H9 (cell line): ENCODE measurements at regions not wholly inside any gene's neighbourhood (a gene's known extent, or its start where the extent isn't known, plus 50 kb on each side); places are given as distances from the start of the nearest gene placed in this dataset.

ENCODE experiments used
- DNase-seq: peaks from one replicate; pipeline ENCODE4 v3.0.0-alpha.2; 2017
- H2AFZ ChIP-seq: one replicate; pipeline ENCODE4 v1.6.1; 2013; ENCODE audit warnings: mild to moderate bottlenecking, low read length, control low read depth, moderate library complexity
- H2AK5ac ChIP-seq: 2 replicates; pipeline ENCODE4 v1.6.1; 2013; ENCODE audit warnings: low read length, control low read depth, mixed read lengths; ENCODE audit not compliant: insufficient read length
- H2BK120ac ChIP-seq: one replicate; pipeline ENCODE4 v1.6.1; 2013; ENCODE audit warnings: low read depth, mild to moderate bottlenecking, low read length, control low read depth, inconsistent platforms; ENCODE audit not compliant: poor library complexity, severe bottlenecking
- H2BK12ac ChIP-seq: 2 replicates; pipeline ENCODE4 v1.6.1; 2013; ENCODE audit warnings: low read length, control low read depth, mixed read lengths, low read depth; ENCODE audit not compliant: insufficient read length
- H2BK15ac ChIP-seq: 2 replicates; pipeline ENCODE4 v1.6.1; 2013; ENCODE audit warnings: low read depth, low read length, control low read depth
- H2BK20ac ChIP-seq: one replicate; pipeline ENCODE4 v1.6.1; 2013; ENCODE audit warnings: low read depth, mild to moderate bottlenecking, low read length, control low read depth, inconsistent platforms; ENCODE audit not compliant: poor library complexity, severe bottlenecking
- H2BK5ac ChIP-seq: 2 replicates; pipeline ENCODE4 v1.6.1; 2013; ENCODE audit warnings: low read length, control low read depth, mixed read lengths; ENCODE audit not compliant: insufficient read length
- H3K14ac ChIP-seq: 2 replicates; pipeline ENCODE4 v1.6.1; 2013; ENCODE audit warnings: low read length, control low read depth; ENCODE audit not compliant: insufficient read depth
- H3K18ac ChIP-seq: 2 replicates; pipeline ENCODE4 v1.6.1; 2013; ENCODE audit warnings: low read depth, mild to moderate bottlenecking, mixed read lengths, low read length, control low read depth; ENCODE audit not compliant: insufficient read length
- H3K23ac ChIP-seq: 2 replicates; pipeline ENCODE4 v1.6.1; 2013; ENCODE audit warnings: low read length, control low read depth, mixed read lengths, low read depth; ENCODE audit not compliant: insufficient read length
- H3K23me2 ChIP-seq: 2 replicates; pipeline ENCODE4 v1.6.1; 2013; ENCODE audit warnings: low read depth, mild to moderate bottlenecking, mixed read lengths, low read length, control low read depth; ENCODE audit not compliant: insufficient read length, poor library complexity, severe bottlenecking
- H3K27ac ChIP-seq: 2 replicates; pipeline ENCODE4 v1.5.1; 2013; ENCODE audit warnings: low read length, control low read depth, mixed read lengths, low read depth; ENCODE audit not compliant: insufficient read length
- H3K27me3 ChIP-seq: 2 replicates; pipeline ENCODE4 v1.6.1; 2013; ENCODE audit warnings: low read length, control low read depth, inconsistent platforms; ENCODE audit not compliant: insufficient read depth
- H3K4ac ChIP-seq: 2 replicates; pipeline ENCODE4 v1.6.1; 2013; ENCODE audit warnings: low read depth, mild to moderate bottlenecking, control low read depth, inconsistent platforms, low read length, moderate library complexity
- H3K4me1 ChIP-seq: 2 replicates; pipeline ENCODE4 v1.6.1; 2013; ENCODE audit warnings: low read length, control low read depth, inconsistent platforms; ENCODE audit not compliant: insufficient read depth
- H3K4me2 ChIP-seq: 2 replicates; pipeline ENCODE4 v1.6.1; 2013; ENCODE audit warnings: low read length, control low read depth, mixed read lengths; ENCODE audit not compliant: insufficient read length, insufficient read depth
- H3K56ac ChIP-seq: 2 replicates; pipeline ENCODE4 v1.6.1; 2013; ENCODE audit warnings: low read depth, mild to moderate bottlenecking, mixed read lengths, low read length, control low read depth; ENCODE audit not compliant: insufficient read length
- H3K79me1 ChIP-seq: 2 replicates; pipeline ENCODE4 v1.6.1; 2013; ENCODE audit warnings: low read depth, mild to moderate bottlenecking, moderate library complexity, low read length, control low read depth, inconsistent platforms; ENCODE audit not compliant: insufficient read depth, poor library complexity, severe bottlenecking
- H3K79me2 ChIP-seq: 2 replicates; pipeline ENCODE4 v1.6.1; 2013; ENCODE audit warnings: low read length, control low read depth, inconsistent platforms; ENCODE audit not compliant: insufficient read depth
- H3K9ac ChIP-seq: 2 replicates; pipeline ENCODE4 v1.6.1; 2013; ENCODE audit warnings: low read length, control low read depth, mixed read lengths; ENCODE audit not compliant: insufficient read length; ENCODE audit errors: extremely low read depth
- H3K9me3 ChIP-seq: one replicate; pipeline ENCODE4 v1.6.1; 2013; ENCODE audit warnings: low read depth, low read length, inconsistent platforms; ENCODE audit not compliant: control insufficient read depth
- H3T11ph ChIP-seq: one replicate; pipeline ENCODE4 v1.6.1; 2013; ENCODE audit warnings: mild to moderate bottlenecking, low read length, control low read depth, inconsistent platforms
- H4K20me1 ChIP-seq: one replicate; pipeline ENCODE4 v1.6.1; 2013; ENCODE audit not compliant: control insufficient read depth, insufficient read length, insufficient read depth
- H4K5ac ChIP-seq: 2 replicates; pipeline ENCODE4 v1.6.1; 2013; ENCODE audit warnings: low read depth, mild to moderate bottlenecking, mixed read lengths, low read length, control low read depth; ENCODE audit not compliant: insufficient read length
- H4K8ac ChIP-seq: replicated peaks from 2 replicates; pipeline ENCODE4 v1.6.1; 2013; ENCODE audit warnings: low read length, control low read depth, mixed read lengths, low read depth; ENCODE audit not compliant: insufficient read length
- H4K91ac ChIP-seq: 2 replicates; pipeline ENCODE4 v1.6.1; 2013; ENCODE audit warnings: low read depth, mild to moderate bottlenecking, moderate library complexity, mixed read lengths, low read length, control low read depth; ENCODE audit not compliant: insufficient read length
- H3K27ac Mint-ChIP-seq, 3 experiments: 2 replicates in 2 of 3; 3 replicates in 1 of 3; pipeline ENCODE4 v1.8.0; 2020 to 2021; ENCODE audit warnings: mixed read lengths in 3 of 3, mild to moderate bottlenecking in 1 of 3, moderate library complexity in 1 of 3
- H3K27me3 Mint-ChIP-seq: 2 replicates; pipeline ENCODE4 v1.8.0; 2021; ENCODE audit warnings: low read depth, mild to moderate bottlenecking, moderate library complexity, mixed read lengths
- H3K36me3 Mint-ChIP-seq, 3 experiments: 2 replicates in 2 of 3; 3 replicates in 1 of 3; pipeline ENCODE4 v1.8.0; 2020 to 2021; ENCODE audit warnings: low read depth in 3 of 3, mixed read lengths in 3 of 3; ENCODE audit not compliant: insufficient read depth in 1 of 3
- H3K4me1 Mint-ChIP-seq, 2 experiments: 2 replicates each; pipeline ENCODE4 v1.8.0; 2020; ENCODE audit warnings: mixed read lengths in 2 of 2
- H3K4me3 Mint-ChIP-seq, 2 experiments: 2 replicates in 1 of 2; 3 replicates in 1 of 2; pipeline ENCODE4 v1.8.0; 2020 to 2021; ENCODE audit warnings: mild to moderate bottlenecking in 2 of 2, mixed read lengths in 2 of 2, moderate library complexity in 1 of 2
- H3K9me3 Mint-ChIP-seq, 2 experiments: 2 replicates in 1 of 2; 3 replicates in 1 of 2; pipeline ENCODE4 v1.8.0; 2020; ENCODE audit warnings: mild to moderate bottlenecking in 2 of 2, mixed read lengths in 2 of 2, moderate library complexity in 1 of 2
- WGBS: extraction: QIAGEN DNeasy Blood & Tissue Kit; methylation state at CpG from one replicate; pipeline ENCODE4 v1.1.7; 2013; ENCODE audit warnings: missing lambda C conversion rate, low lambda C conversion rate, mixed read lengths; ENCODE audit not compliant: insufficient read length; ENCODE audit errors: extremely low coverage; 5-methylcytosine and 5-hydroxymethylcytosine counted together
- TF ChIP-seq, protein P1 (sequence below): fragments of 200-600 bp; sonication (generic); conservative IDR thresholded peaks from 3 replicates; pipeline ENCODE4 v1.8.0; 2021; ENCODE audit warnings: antibody characterized with exemption, mild to moderate bottlenecking

DNA sequence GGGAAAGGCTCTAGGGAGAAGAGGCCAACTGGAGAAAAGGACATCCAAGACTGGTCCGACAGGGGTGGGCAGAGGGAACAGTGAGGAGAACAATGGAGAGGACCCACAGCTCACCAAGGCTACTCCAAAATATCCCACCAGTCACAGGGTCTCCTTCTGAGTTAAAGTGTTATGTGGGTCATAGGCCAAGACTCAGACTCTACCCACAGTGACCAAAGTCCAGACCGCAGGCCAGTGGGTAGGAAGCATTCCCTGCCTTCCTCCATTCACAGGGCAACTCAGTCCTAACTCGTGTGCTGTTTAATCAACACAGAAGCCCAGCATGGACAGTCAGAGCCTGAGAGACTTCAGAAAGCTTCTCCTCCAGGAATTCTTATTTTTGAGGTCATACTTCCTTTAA lies 260.6 kb downstream of the SMAD2 start:
- Histone ChIP-seq H4K20me1 (no peaks in the 10 kb centered on the region), H4K8ac (no peak overlapping the region), H3K79me1 (no peaks in the 10 kb centered on the region), H2AK5ac (no peak overlapping the region), H3K23ac (no peak overlapping the region), H3K4ac (no peak overlapping the region), H3K9me3 (no peaks in the 10 kb centered on the region), H2AFZ (no peak overlapping the region), H3K56ac (no peak overlapping the region), H3K14ac (no peak overlapping the region), H3K23me2 (no peaks in the 10 kb centered on the region), H3K27ac (no peak overlapping the region), H3K18ac (no peak overlapping the region), H2BK120ac (no peak overlapping the region), H4K5ac (no peak overlapping the region), H3K4me2 (no peak overlapping the region), H4K91ac (no peak overlapping the region), H2BK15ac (no peak overlapping the region), H2BK12ac (no peak overlapping the region), H3T11ph (no peak overlapping the region), H2BK20ac (no peak overlapping the region), H3K79me2 (no peaks in the 10 kb centered on the region), H2BK5ac (no peak overlapping the region), H3K9ac (no peak overlapping the region), H3K27me3 (no peaks in the 10 kb centered on the region), H3K4me1 (no peaks in the 10 kb centered on the region)
- Mint-ChIP-seq H3K27me3 (peaks cover 9% of the 10 kb centered on the region), H3K4me3 (no peak overlapping the region), H3K27ac (no peak overlapping the region), H3K36me3 (no peaks in the 10 kb centered on the region), H3K9me3 (peaks cover 0 to 3% of the 10 kb centered on the region in 2 experiments; a peak in 1 of 5 replicates), H3K4me1 (peaks cover 5% of the 10 kb centered on the region in 2 experiments)
- no CpG with 5 or more reads among the region's 3 CpGs for WGBS
- DNase-seq: no peak
- TF ChIP-seq, protein P1, sequence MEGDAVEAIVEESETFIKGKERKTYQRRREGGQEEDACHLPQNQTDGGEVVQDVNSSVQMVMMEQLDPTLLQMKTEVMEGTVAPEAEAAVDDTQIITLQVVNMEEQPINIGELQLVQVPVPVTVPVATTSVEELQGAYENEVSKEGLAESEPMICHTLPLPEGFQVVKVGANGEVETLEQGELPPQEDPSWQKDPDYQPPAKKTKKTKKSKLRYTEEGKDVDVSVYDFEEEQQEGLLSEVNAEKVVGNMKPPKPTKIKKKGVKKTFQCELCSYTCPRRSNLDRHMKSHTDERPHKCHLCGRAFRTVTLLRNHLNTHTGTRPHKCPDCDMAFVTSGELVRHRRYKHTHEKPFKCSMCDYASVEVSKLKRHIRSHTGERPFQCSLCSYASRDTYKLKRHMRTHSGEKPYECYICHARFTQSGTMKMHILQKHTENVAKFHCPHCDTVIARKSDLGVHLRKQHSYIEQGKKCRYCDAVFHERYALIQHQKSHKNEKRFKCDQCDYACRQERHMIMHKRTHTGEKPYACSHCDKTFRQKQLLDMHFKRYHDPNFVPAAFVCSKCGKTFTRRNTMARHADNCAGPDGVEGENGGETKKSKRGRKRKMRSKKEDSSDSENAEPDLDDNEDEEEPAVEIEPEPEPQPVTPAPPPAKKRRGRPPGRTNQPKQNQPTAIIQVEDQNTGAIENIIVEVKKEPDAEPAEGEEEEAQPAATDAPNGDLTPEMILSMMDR: no peak
